NCI-H1092 (cell line): ENCODE measurements at regions not wholly inside any gene's neighbourhood (a gene's known extent, or its start where the extent isn't known, plus 50 kb on each side); places are given as distances from the start of the nearest gene placed in this dataset.

Experiments
- DNase-seq: peaks from one replicate; lab custom pipeline; 2025; lab: John Stamatoyannopoulos, UW

- no peak for DNase-seq
Observed at GRCh38 chr7:81648716-81649115, 121.1 kb downstream of the HGF start.

GRCh38 chr7:81645435-81645834 is 124.4 kb downstream of the HGF start:
- DNase-seq: no peak

- DNase-seq: no peak
Observed at GRCh38 chr7:81641873-81642272, 128.0 kb downstream of the HGF start.

- DNase-seq: no peak
Observed at GRCh38 chr7:81638198-81638597, 131.6 kb downstream of the HGF start.

GRCh38 chr7:81637534-81637933 is 132.3 kb downstream of the HGF start:
- no peak for DNase-seq

GRCh38 chr7:81632418-81632817 is 137.4 kb downstream of the HGF start:
- no peak for DNase-seq

GRCh38 chr7:81630600-81630999 is 139.2 kb downstream of the HGF start:
- DNase-seq: no peak

- DNase-seq: no peak
Observed at GRCh38 chr7:81629702-81630101, 140.1 kb downstream of the HGF start.

GRCh38 chr7:81628951-81629350 is 140.9 kb downstream of the HGF start:
- no peak for DNase-seq

GRCh38 chr7:81627536-81628287 is 142.1 kb downstream of the HGF start:
- no peak for DNase-seq

- no peak for DNase-seq
Observed at GRCh38 chr7:81626008-81626407, 143.8 kb downstream of the HGF start.

- DNase-seq: no peak
Observed at GRCh38 chr7:81624650-81625631, 144.9 kb downstream of the HGF start.

- no peak for DNase-seq
Observed at GRCh38 chr7:81624021-81624592, 145.7 kb downstream of the HGF start.

- DNase-seq: no peak
Observed at GRCh38 chr7:81623251-81623855, 146.5 kb downstream of the HGF start.

GRCh38 chr7:81621893-81622292 is 148.0 kb downstream of the HGF start:
- DNase-seq: no peak

GRCh38 chr7:81618396-81619014 is 151.3 kb downstream of the HGF start:
- DNase-seq: no peak

GRCh38 chr7:81616951-81617350 is 152.9 kb downstream of the HGF start:
- no peak for DNase-seq

- no peak for DNase-seq
Observed at GRCh38 chr7:81611805-81612204, 158.0 kb downstream of the HGF start.

- no peak for DNase-seq
Observed at GRCh38 chr7:81611040-81611439, 158.8 kb downstream of the HGF start.

- no peak for DNase-seq
Observed at GRCh38 chr7:81608748-81609382, 161.0 kb downstream of the HGF start.

GRCh38 chr7:81607987-81608386 is 161.9 kb downstream of the HGF start:
- no peak for DNase-seq
